SK-N-SH (cell line): ENCODE measurements at regions not wholly inside any gene's neighbourhood (a gene's known extent, or its start where the extent isn't known, plus 50 kb on each side); places are given as distances from the start of the nearest gene placed in this dataset.

Source experiments
- CTCF ChIA-PET: fragments of 300-600, 350-600 bp; formaldehyde crosslinking; extraction: SDS; loops from one replicate; lab custom pipeline; 2021; lab: Yijun Ruan, JAX
- POLR2A ChIA-PET: fragments of 350-600 bp; sonication (Branson Sonifier 250); formaldehyde crosslinking; extraction: SDS; loops from one replicate; lab custom pipeline; 2020; ENCODE audit warnings: antibody characterized with exemption, inconsistent platforms; lab: Yijun Ruan, JAX
- DNase-seq: peaks from one replicate; pipeline ENCODE4 v3.0.0; 2012
- H2AFZ ChIP-seq: fragments of 200-600 bp; sonication (generic); 2 replicates; pipeline ENCODE4 v1.8.1; 2016; ENCODE audit warnings: antibody characterized with exemption, mild to moderate bottlenecking, low read depth
- H3F3A ChIP-seq: fragments of 200-600 bp; sonication (generic); replicated peaks from 2 replicates; pipeline ENCODE3; 2016; ENCODE audit warnings: antibody characterized with exemption, mild to moderate bottlenecking; ENCODE audit not compliant: insufficient read depth
- H3K27ac ChIP-seq, 2 experiments: fragments of 200-500 bp in 1 of 2; fragments of 200-600 bp in 1 of 2; sonication (Bioruptor generic) in 1 of 2; sonication (generic), shearing (Covaris generic) in 1 of 2; 2 replicates each; pipeline versions ENCODE4 v1.5.1 to v1.6.1; 2014 to 2016; ENCODE audit warnings: low read depth in 2 of 2, inconsistent platforms in 1 of 2, low read length in 1 of 2, mild to moderate bottlenecking in 1 of 2, mixed read lengths in 1 of 2
- H3K27me3 ChIP-seq: fragments of 200-600 bp; sonication (generic), shearing (Covaris generic); 2 replicates; pipeline ENCODE4 v1.6.1; 2016; ENCODE audit warnings: mixed run types; ENCODE audit not compliant: insufficient read depth
- H3K36me3 ChIP-seq, 2 experiments: fragments of 200-500 bp in 1 of 2; fragments of 200-600 bp in 1 of 2; sonication (Bioruptor generic) in 1 of 2; sonication (generic) in 1 of 2; replicated peaks in 1 of 2; 2 replicates each; pipeline versions ENCODE3 to v1.5.1; 2014 to 2016; ENCODE audit warnings: low read length in 1 of 2, mild to moderate bottlenecking in 1 of 2; ENCODE audit not compliant: insufficient read depth in 2 of 2, control insufficient read depth in 1 of 2
- H3K4me1 ChIP-seq, 2 experiments: fragments of 200-500 bp in 1 of 2; fragments of 200-600 bp in 1 of 2; sonication (Bioruptor generic) in 1 of 2; sonication (generic), shearing (Covaris generic) in 1 of 2; 2 replicates each; pipeline versions ENCODE4 v1.5.1 to v1.6.1; 2014 to 2016; ENCODE audit warnings: low read depth in 1 of 2, low read length in 1 of 2, mixed run types in 1 of 2; ENCODE audit not compliant: insufficient read depth in 2 of 2, control insufficient read depth in 1 of 2
- H3K4me2 ChIP-seq: fragments of 200-600 bp; sonication (generic), shearing (Covaris generic); 2 replicates; pipeline ENCODE4 v1.6.1; 2017; ENCODE audit warnings: mixed run types
- H3K4me3 ChIP-seq, 2 experiments: fragments of 200-500 bp in 1 of 2; fragments of 200-600 bp in 1 of 2; sonication (Bioruptor generic) in 1 of 2; sonication (generic), shearing (Covaris generic) in 1 of 2; 2 replicates each; pipeline versions ENCODE4 v1.5.1 to v1.8.1; 2014 to 2016; ENCODE audit warnings: low read depth in 2 of 2, inconsistent platforms in 1 of 2, low read length in 1 of 2, mild to moderate bottlenecking in 1 of 2, mixed read lengths in 1 of 2, moderate library complexity in 1 of 2
- H3K79me2 ChIP-seq: fragments of 200-600 bp; sonication (generic); 2 replicates; pipeline ENCODE4 v1.8.1; 2017; ENCODE audit warnings: mild to moderate bottlenecking; ENCODE audit not compliant: insufficient read depth
- H3K9ac ChIP-seq: fragments of 200-600 bp; sonication (generic); 2 replicates; pipeline ENCODE4 v1.6.1; 2017; ENCODE audit warnings: mixed run types
- H3K9me2 ChIP-seq: fragments of 200-600 bp; sonication (generic); 2 replicates; pipeline ENCODE4 v1.6.1; 2017; ENCODE audit warnings: mixed run types
- H3K9me3 ChIP-seq: fragments of 200-600 bp; sonication (generic); 2 replicates; pipeline ENCODE4 v1.6.1; 2017; ENCODE audit warnings: mixed run types, mild to moderate bottlenecking, moderate library complexity
- H4K20me1 ChIP-seq: fragments of 200-600 bp; sonication (generic); 2 replicates; pipeline ENCODE4 v1.6.1; 2017; ENCODE audit warnings: mild to moderate bottlenecking, mixed run types; ENCODE audit not compliant: insufficient read depth
- CHD2 ChIP-seq: fragments of 150-350 bp; IDR thresholded peaks from 2 replicates; pipeline ENCODE4 v1.6.1; 2018; ENCODE audit warnings: low read length; ENCODE audit not compliant: partially characterized antibody
- CTCF ChIP-seq: fragments of 200-600 bp; sonication (generic); IDR thresholded peaks from 2 replicates; pipeline ENCODE4 v1.6.1; 2017; ENCODE audit warnings: antibody characterized with exemption, mild to moderate bottlenecking, moderate library complexity
- ELF1 ChIP-seq: IDR thresholded peaks from 2 replicates; pipeline ENCODE4 v1.4.0; 2012
- EP300 ChIP-seq, 2 experiments: IDR thresholded peaks; 2 replicates each; pipeline versions ENCODE4 v1.4.0 to v1.6.1; 2012; ENCODE audit warnings: borderline replicate concordance in 1 of 2, low read depth in 1 of 2, low read length in 1 of 2
- FOSL2 ChIP-seq: IDR thresholded peaks from 2 replicates; pipeline ENCODE4 v1.4.0; 2012; ENCODE audit warnings: low read depth, mild to moderate bottlenecking, moderate library complexity, borderline replicate concordance
- FOXM1 ChIP-seq: IDR thresholded peaks from 2 replicates; pipeline ENCODE4 v1.4.0; 2012; ENCODE audit warnings: low read depth, mild to moderate bottlenecking
- GATA2 ChIP-seq: sonication (generic); formaldehyde crosslinking; IDR thresholded peaks from 2 replicates; pipeline ENCODE4 v1.5.0; 2020; ENCODE audit warnings: mild to moderate bottlenecking, missing genetic modification reagents
- IRF3 ChIP-seq: fragments of 150-350 bp; IDR thresholded peaks from 2 replicates; pipeline ENCODE4 v1.6.1; 2016; ENCODE audit warnings: mild to moderate bottlenecking, low read depth, low read length
- POLR2AphosphoS5 ChIP-seq: IDR thresholded peaks from 2 replicates; pipeline ENCODE4 v1.6.1; 2012; ENCODE audit warnings: low read depth, low read length
- RCOR1 ChIP-seq: fragments of 150-350 bp; IDR thresholded peaks from 2 replicates; pipeline ENCODE4 v1.6.1; 2017; ENCODE audit warnings: antibody characterized with exemption, low read length
- REST ChIP-seq: IDR thresholded peaks from 2 replicates; pipeline ENCODE4 v1.6.1; 2012; ENCODE audit warnings: mild to moderate bottlenecking, low read depth, low read length, moderate library complexity
- TAF1 ChIP-seq: IDR thresholded peaks from 2 replicates; pipeline ENCODE4 v1.6.1; 2012; ENCODE audit warnings: low read depth, mild to moderate bottlenecking, low read length, moderate library complexity, borderline replicate concordance
- TEAD4 ChIP-seq: IDR thresholded peaks from 2 replicates; pipeline ENCODE4 v1.4.0; 2012; ENCODE audit warnings: mild to moderate bottlenecking, borderline replicate concordance; ENCODE audit not compliant: insufficient read depth
- USF2 ChIP-seq: fragments of 150-350 bp; IDR thresholded peaks from 2 replicates; pipeline ENCODE4 v1.6.1; 2017; ENCODE audit warnings: antibody characterized with exemption, low read length, low read depth, borderline replicate concordance
- YY1 ChIP-seq: IDR thresholded peaks from 2 replicates; pipeline ENCODE4 v1.4.0; 2012; ENCODE audit warnings: low read depth, mild to moderate bottlenecking
- WGBS: methylation state at CpG from one replicate; pipeline ENCODE4 v1.1.6; 2017; ENCODE audit warnings: low lambda C conversion rate; 5-methylcytosine and 5-hydroxymethylcytosine counted together
- TF ChIP-seq, protein P1 (sequence below): IDR thresholded peaks from 2 replicates; pipeline ENCODE4 v1.4.0; 2012; ENCODE audit warnings: low read depth
- TF ChIP-seq, protein P2 (sequence below): IDR thresholded peaks from 2 replicates; pipeline ENCODE4 v1.4.0; 2012; ENCODE audit warnings: low read depth, borderline replicate concordance
- TF ChIP-seq, protein P3 (sequence below): IDR thresholded peaks from 2 replicates; pipeline ENCODE4 v1.4.0; 2012; ENCODE audit warnings: low read depth, borderline replicate concordance

DNA sequence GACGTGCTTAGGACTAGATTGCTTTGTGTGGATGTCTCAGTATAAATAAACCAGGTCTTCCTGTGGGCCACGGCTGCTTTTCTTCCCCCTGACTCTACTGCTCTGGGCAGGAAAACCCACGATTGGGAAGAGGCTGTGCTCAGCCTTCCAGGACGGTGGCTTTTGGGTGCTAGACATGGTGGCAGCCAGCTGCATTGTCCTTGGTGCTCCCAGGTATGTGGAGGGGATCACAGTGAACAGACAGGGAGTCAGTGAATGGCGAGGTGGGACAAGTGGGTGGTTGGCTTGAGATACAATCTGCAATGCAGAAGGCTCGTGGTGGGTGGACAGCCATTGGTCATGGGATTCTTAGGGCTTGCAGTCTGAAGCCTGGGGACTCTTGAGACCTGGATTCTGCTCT is 366.3 kb downstream of the AACS start:
- Histone ChIP-seq H3K4me1 (no peaks in the 10 kb centered on the region), H3K27me3 (no peaks in the 10 kb centered on the region), H3K9me3 (no peaks in the 10 kb centered on the region), H3K9me2 (no peaks in the 10 kb centered on the region), H3K4me2 (no peak overlapping the region), H3F3A (no peaks in the 10 kb centered on the region), H3K36me3 (no peaks in the 10 kb centered on the region), H3K79me2 (no peaks in the 10 kb centered on the region), H3K9ac (no peak overlapping the region), H3K27ac (no peak overlapping the region), H3K4me3 (no peak overlapping the region), H4K20me1 (no peaks in the 10 kb centered on the region), H2AFZ (no peak overlapping the region)
- WGBS, result 3% methylated on average over 6 of the region's 6 CpGs
- no peak for TF ChIP-seq IRF3
- TF ChIP-seq CTCF, result no peak
- no peak for TF ChIP-seq FOXM1
- TF ChIP-seq RCOR1, result no peak
- TF ChIP-seq FOSL2, result no peak
- TF ChIP-seq, protein P1, sequence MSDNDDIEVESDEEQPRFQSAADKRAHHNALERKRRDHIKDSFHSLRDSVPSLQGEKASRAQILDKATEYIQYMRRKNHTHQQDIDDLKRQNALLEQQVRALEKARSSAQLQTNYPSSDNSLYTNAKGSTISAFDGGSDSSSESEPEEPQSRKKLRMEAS, result no peak
- no peak for TF ChIP-seq ELF1
- TF ChIP-seq, protein P2, sequence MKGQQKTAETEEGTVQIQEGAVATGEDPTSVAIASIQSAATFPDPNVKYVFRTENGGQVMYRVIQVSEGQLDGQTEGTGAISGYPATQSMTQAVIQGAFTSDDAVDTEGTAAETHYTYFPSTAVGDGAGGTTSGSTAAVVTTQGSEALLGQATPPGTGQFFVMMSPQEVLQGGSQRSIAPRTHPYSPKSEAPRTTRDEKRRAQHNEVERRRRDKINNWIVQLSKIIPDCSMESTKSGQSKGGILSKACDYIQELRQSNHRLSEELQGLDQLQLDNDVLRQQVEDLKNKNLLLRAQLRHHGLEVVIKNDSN, result no peak
- no peak for TF ChIP-seq USF2
- no peak for TF ChIP-seq CHD2
- TF ChIP-seq EP300 (IDR thresholded peaks at IDR 0.05; ENCODE audit: borderline replicate concordance in 1 of 2, low read depth in 1 of 2, low read length in 1 of 2), result no peak
- no peak for TF ChIP-seq REST
- TF ChIP-seq, protein P3, sequence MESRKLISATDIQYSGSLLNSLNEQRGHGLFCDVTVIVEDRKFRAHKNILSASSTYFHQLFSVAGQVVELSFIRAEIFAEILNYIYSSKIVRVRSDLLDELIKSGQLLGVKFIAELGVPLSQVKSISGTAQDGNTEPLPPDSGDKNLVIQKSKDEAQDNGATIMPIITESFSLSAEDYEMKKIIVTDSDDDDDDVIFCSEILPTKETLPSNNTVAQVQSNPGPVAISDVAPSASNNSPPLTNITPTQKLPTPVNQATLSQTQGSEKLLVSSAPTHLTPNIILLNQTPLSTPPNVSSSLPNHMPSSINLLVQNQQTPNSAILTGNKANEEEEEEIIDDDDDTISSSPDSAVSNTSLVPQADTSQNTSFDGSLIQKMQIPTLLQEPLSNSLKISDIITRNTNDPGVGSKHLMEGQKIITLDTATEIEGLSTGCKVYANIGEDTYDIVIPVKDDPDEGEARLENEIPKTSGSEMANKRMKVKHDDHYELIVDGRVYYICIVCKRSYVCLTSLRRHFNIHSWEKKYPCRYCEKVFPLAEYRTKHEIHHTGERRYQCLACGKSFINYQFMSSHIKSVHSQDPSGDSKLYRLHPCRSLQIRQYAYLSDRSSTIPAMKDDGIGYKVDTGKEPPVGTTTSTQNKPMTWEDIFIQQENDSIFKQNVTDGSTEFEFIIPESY, result no peak
- TF ChIP-seq GATA2 (CRISPR knock-in tag), result no peak
- TF ChIP-seq TAF1, result no peak
- no peak for TF ChIP-seq YY1
- TF ChIP-seq TEAD4, result no peak
- no peak for TF ChIP-seq POLR2AphosphoS5
- no peak for DNase-seq
- ChIA-PET POLR2A (no interaction called here), CTCF (no interaction called here)
